OCI-LY7 (cell line): ENCODE measurements at regions not wholly inside any gene's neighbourhood (a gene's known extent, or its start where the extent isn't known, plus 50 kb on each side); places are given as distances from the start of the nearest gene placed in this dataset.

Experiments
- BruUV-seq: library from RNA; stranded (reverse); fragments of 400-500 nt; replicated peaks from 2 replicates; lab custom pipeline; 2021; lab: Mats Ljungman, UMichigan
- CTCF ChIA-PET: fragments of 300-600 bp; sonication (Branson Sonifier 250); formaldehyde crosslinking; loops from one replicate; lab custom pipeline; 2022; ENCODE audit warnings: antibody characterized with exemption; ENCODE audit not compliant: unreplicated experiment; lab: Charles Lee
- POLR2A ChIA-PET: fragments of 300-600 bp; sonication (Branson Sonifier 250); formaldehyde crosslinking; loops from one replicate; lab custom pipeline; 2022; ENCODE audit warnings: antibody characterized with exemption; lab: Charles Lee
- DNase-seq: peaks from one replicate; pipeline ENCODE4 v3.0.0-alpha.2; 2015; ENCODE audit warnings: low spot score
- H2AFZ ChIP-seq: fragments of 200-600 bp; sonication (generic), shearing (Covaris generic); 2 replicates; pipeline ENCODE4 v1.6.1; 2014; ENCODE audit warnings: mild to moderate bottlenecking, antibody characterized with exemption, low read length, moderate library complexity
- H3K27ac ChIP-seq: fragments of 200-600 bp; sonication (generic); 2 replicates; pipeline ENCODE4 v1.5.1; 2014; ENCODE audit warnings: mixed run types, low read depth, mild to moderate bottlenecking, moderate library complexity, low read length, inconsistent platforms; ENCODE audit not compliant: poor library complexity, severe bottlenecking
- H3K36me3 ChIP-seq: fragments of 200-600 bp; sonication (generic); 2 replicates; pipeline ENCODE4 v1.6.1; 2014; ENCODE audit warnings: mild to moderate bottlenecking, antibody characterized with exemption, low read length, moderate library complexity, mixed read lengths; ENCODE audit not compliant: insufficient read depth
- H3K4me1 ChIP-seq: fragments of 200-600 bp; sonication (generic); 2 replicates; pipeline ENCODE4 v1.5.1; 2014; ENCODE audit warnings: mild to moderate bottlenecking, low read length; ENCODE audit not compliant: insufficient read depth, poor library complexity, severe bottlenecking
- H3K4me2 ChIP-seq: fragments of 200-600 bp; sonication (generic); 2 replicates; pipeline ENCODE4 v1.6.1; 2014; ENCODE audit warnings: mild to moderate bottlenecking, low read length
- H3K4me3 ChIP-seq: fragments of 200-600 bp; sonication (generic); 2 replicates; pipeline ENCODE4 v1.5.1; 2014; ENCODE audit warnings: mild to moderate bottlenecking, low read depth, low read length; ENCODE audit not compliant: poor library complexity, severe bottlenecking
- H3K79me2 ChIP-seq: fragments of 200-600 bp; sonication (generic); 2 replicates; pipeline ENCODE4 v1.6.1; 2016; ENCODE audit warnings: low read depth, mild to moderate bottlenecking, low read length, moderate library complexity, mixed read lengths; ENCODE audit not compliant: insufficient read depth
- H3K9me2 ChIP-seq: fragments of 200-600 bp; sonication (generic); 2 replicates; pipeline ENCODE4 v1.6.1; 2016; ENCODE audit warnings: mild to moderate bottlenecking, low read length, mixed read lengths; ENCODE audit not compliant: insufficient read depth
- H3K9me3 ChIP-seq: fragments of 200-600 bp; sonication (generic); 2 replicates; pipeline ENCODE4 v1.6.1; 2014; ENCODE audit warnings: mild to moderate bottlenecking, mixed run types, low read length, mixed read lengths
- H4K20me1 ChIP-seq: fragments of 200-600 bp; sonication (generic); 2 replicates; pipeline ENCODE4 v1.6.1; 2014; ENCODE audit warnings: mild to moderate bottlenecking, antibody characterized with exemption, low read length, moderate library complexity, mixed read lengths; ENCODE audit not compliant: insufficient read depth
- EZH2phosphoT487 ChIP-seq: fragments of 200-600 bp; sonication (generic); IDR thresholded peaks from 2 replicates; pipeline ENCODE4 v1.6.1; 2018; ENCODE audit warnings: low read depth, borderline replicate concordance, mild to moderate bottlenecking, mixed run types, antibody characterized with exemption, low read length, moderate library complexity, mixed read lengths
- intact Hi-C: fragments of 100-400 bp; cut with micrococcal nuclease; formaldehyde crosslinking; loops from one replicate; pipeline ENCODE4 v1.10.0; 2022; ENCODE audit not compliant: unreplicated experiment
- TF ChIP-seq, protein P1 (sequence below): fragments of 200-600 bp; sonication (generic); conservative IDR thresholded peaks from 2 replicates; pipeline ENCODE4 v1.5.1; 2014; ENCODE audit warnings: mild to moderate bottlenecking, antibody characterized with exemption, low read length, moderate library complexity, mixed read lengths

DNA sequence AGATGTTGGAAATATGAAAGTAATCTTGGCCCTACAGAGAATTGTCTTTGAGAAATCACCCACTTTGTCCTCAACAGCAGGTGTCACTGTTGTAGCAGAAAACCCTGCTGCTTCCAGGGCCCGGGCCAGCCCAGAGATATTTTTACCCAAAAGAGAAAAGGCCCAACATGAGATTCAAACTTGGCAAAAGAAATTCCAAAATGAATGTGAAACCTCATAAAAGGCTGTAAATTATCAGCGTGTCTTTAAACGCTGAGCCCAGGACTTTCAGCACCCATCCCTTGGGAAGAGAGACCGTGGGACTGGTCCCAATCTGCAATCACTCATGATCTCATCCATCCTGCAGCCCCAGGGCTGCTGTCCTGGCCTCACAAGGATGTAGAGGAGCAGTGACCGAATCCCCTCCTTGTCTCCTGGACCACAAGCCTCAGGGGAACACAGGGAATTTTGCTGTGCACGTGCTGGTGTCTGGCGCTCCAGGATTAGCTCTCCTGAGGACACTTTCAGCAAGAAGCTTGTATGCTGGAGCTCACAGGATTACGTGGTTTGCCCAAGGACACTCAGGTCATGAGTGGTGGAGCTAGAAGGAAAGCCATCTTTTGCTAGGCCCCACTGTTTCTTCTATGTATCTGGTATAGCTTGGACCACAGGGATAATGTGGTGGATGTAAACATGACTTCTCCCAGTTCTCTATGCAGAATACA is 202.1 kb downstream of the RNF144A start:
- CTCF ChIA-PET, result no interaction called here
- no peak overlapping the region for H3K4me3 ChIP-seq
- H3K36me3 ChIP-seq, result no peaks in the 10 kb centered on the region
- intact Hi-C loops, result no loop called here
- DNase-seq, result peak; percentile 37
- no peak overlapping the region for H2AFZ ChIP-seq
- H3K27ac ChIP-seq, result no peak overlapping the region
- H3K79me2 ChIP-seq, result no peaks in the 10 kb centered on the region
- no peaks in the 10 kb centered on the region for H3K9me3 ChIP-seq
- no peaks in the 10 kb centered on the region for H3K9me2 ChIP-seq
- no peaks in the 10 kb centered on the region for H3K4me1 ChIP-seq
- TF ChIP-seq, protein P1, sequence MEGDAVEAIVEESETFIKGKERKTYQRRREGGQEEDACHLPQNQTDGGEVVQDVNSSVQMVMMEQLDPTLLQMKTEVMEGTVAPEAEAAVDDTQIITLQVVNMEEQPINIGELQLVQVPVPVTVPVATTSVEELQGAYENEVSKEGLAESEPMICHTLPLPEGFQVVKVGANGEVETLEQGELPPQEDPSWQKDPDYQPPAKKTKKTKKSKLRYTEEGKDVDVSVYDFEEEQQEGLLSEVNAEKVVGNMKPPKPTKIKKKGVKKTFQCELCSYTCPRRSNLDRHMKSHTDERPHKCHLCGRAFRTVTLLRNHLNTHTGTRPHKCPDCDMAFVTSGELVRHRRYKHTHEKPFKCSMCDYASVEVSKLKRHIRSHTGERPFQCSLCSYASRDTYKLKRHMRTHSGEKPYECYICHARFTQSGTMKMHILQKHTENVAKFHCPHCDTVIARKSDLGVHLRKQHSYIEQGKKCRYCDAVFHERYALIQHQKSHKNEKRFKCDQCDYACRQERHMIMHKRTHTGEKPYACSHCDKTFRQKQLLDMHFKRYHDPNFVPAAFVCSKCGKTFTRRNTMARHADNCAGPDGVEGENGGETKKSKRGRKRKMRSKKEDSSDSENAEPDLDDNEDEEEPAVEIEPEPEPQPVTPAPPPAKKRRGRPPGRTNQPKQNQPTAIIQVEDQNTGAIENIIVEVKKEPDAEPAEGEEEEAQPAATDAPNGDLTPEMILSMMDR, result peak; percentile 85
- TF ChIP-seq EZH2phosphoT487, result no peak
- POLR2A ChIA-PET, result no interaction called here
- no peaks in the 10 kb centered on the region for H4K20me1 ChIP-seq
- BruUV-seq, result no TSS peak
- H3K4me2 ChIP-seq, result no peak overlapping the region

DNA sequence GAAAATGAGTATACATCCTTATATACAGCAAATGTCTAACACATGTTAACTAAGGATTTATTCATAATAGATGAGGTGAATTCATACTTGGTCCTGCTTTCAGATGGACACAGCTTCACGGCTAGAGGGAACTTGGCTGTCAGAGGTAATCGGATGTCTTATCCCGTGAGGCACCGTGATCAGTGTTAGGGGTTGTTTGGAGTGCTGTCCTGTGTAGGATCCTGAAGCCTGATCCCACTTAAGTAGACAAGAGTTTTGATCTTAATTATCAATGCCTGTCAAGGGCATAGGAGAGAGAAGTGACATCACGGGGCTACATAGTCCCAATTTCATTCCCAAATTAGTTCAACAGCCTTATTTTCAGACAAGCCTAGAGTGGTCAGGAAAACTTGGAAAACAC is 204.6 kb downstream of the RNF144A start:
- CTCF ChIA-PET, result no interaction called here
- no peak overlapping the region for H2AFZ ChIP-seq
- H3K27ac ChIP-seq, result no peak overlapping the region
- H3K9me2 ChIP-seq, result no peaks in the 10 kb centered on the region
- no peaks in the 10 kb centered on the region for H3K4me1 ChIP-seq
- H3K4me2 ChIP-seq, result no peak overlapping the region
- H3K9me3 ChIP-seq, result no peaks in the 10 kb centered on the region
- POLR2A ChIA-PET, result interaction anchor here (0.6 kb wide), 1 partner anchor 135 kb away, joined by 3 read pairs; no protein-coding TSS in a partner anchor
- intact Hi-C loops, result no loop called here
- no peaks in the 10 kb centered on the region for H4K20me1 ChIP-seq
- H3K79me2 ChIP-seq, result no peaks in the 10 kb centered on the region
- TF ChIP-seq, protein P1, result no peak
- no peak for TF ChIP-seq EZH2phosphoT487
- DNase-seq, result no peak
- BruUV-seq, result no TSS peak
- H3K36me3 ChIP-seq, result no peaks in the 10 kb centered on the region
- no peak overlapping the region for H3K4me3 ChIP-seq

DNA sequence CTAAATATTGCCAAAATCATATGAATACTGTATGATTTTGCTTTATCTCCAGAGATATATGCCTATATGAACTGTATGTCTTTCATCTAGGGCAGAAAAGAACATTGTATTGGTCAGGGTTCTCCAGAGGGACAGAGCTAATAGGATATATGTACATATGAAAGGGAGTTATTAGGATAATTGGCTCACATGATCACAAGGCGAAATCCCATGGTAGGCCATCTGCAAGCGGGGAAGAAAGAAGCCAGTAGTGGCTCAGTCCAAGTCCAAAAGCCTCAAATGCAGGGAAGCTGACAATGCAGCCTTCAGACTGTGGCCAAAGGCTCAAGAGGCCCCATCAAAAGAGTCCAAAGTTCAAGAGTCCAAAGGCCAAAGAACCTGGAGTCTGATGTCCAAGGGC is 209.9 kb downstream of the RNF144A start:
- intact Hi-C loops, result no loop called here
- ChIA-PET POLR2A (no interaction called here), CTCF (interaction anchor here (0.6 kb wide), 1 partner anchor 251 kb away, joined by 3 read pairs; no protein-coding TSS in a partner anchor)
- H3K79me2 ChIP-seq, result no peaks in the 10 kb centered on the region
- no peaks in the 10 kb centered on the region for H3K9me3 ChIP-seq
- H3K4me3 ChIP-seq, result no peak overlapping the region
- DNase-seq, result no peak
- no peaks in the 10 kb centered on the region for H3K36me3 ChIP-seq
- H3K4me2 ChIP-seq, result no peak overlapping the region
- H3K27ac ChIP-seq, result no peak overlapping the region
- TF ChIP-seq EZH2phosphoT487, result no peak
- TF ChIP-seq, protein P1, result no peak
- H2AFZ ChIP-seq, result no peak overlapping the region
- no peaks in the 10 kb centered on the region for H3K9me2 ChIP-seq
- H4K20me1 ChIP-seq, result no peaks in the 10 kb centered on the region
- no peaks in the 10 kb centered on the region for H3K4me1 ChIP-seq
- BruUV-seq, result no TSS peak
